ENCODE measurements at regions not wholly inside any gene's neighbourhood (a gene's known extent, or its start where the extent isn't known, plus 50 kb on each side); places are given as distances from the start of the nearest gene placed in this dataset.

DNA sequence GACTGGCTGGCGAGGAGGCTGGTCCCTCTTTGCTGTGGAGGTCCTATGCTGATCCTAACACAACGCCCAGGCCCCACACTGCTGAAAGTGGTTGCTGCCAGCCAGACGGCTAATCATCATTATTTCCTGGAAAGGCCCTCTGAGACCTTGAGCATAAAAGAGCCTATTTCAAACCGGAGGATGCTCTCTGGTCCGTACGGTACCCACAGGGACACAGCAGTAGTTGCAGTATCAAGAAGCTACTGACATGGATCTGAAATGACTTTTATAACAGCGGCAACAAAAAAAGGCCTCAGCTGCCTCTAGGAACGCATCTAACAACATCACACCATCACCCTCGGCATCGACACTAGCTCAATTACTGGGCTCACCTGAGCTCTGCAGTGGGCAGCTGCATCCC, 59.1 kb upstream of the FOXB1 start:
- no peak overlapping the region for H3K27ac Mint-ChIP-seq (ENCODE audit: unreplicated experiment)
- no peak for TF ChIP-seq CTCF (IDR thresholded peaks at IDR 0.05)

DNA sequence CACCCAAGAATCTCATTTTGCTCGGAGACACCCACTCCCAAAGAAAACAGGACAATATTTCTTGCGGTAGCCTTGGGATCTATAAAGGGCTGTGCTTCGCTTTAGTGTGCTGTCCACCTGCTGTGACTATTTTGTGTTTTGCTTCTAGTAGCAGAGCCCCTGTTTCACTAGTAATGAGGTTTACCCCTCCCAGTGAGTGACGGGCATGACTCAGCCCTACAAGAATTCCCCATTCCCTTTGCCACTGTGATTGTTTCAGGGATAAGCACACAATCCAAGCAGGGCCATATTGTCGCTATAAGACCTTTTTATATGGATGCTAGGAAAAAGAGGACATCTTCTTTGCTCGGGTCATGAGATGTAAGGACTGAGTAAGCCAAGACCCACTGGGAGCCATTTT, 62.5 kb upstream of the FOXB1 start:
- H3K36me3 Mint-ChIP-seq (ENCODE audit: unreplicated experiment): no peaks in the 10 kb centered on the region
- no peak for DNase-seq (ENCODE audit: extremely low spot score, unreplicated experiment)
- H3K4me1 Mint-ChIP-seq (ENCODE audit: unreplicated experiment): no peaks in the 10 kb centered on the region
- H3K27ac Mint-ChIP-seq (ENCODE audit: unreplicated experiment): no peak overlapping the region
- H3K9me3 Mint-ChIP-seq (ENCODE audit: unreplicated experiment): no peaks in the 10 kb centered on the region
- H3K4me3 Mint-ChIP-seq (ENCODE audit: unreplicated experiment): no peak overlapping the region
- TF ChIP-seq CTCF (IDR thresholded peaks at IDR 0.05): no peak
- H3K27me3 Mint-ChIP-seq (ENCODE audit: unreplicated experiment): peaks cover 3% of the 10 kb centered on the region

More for the DNA sequence above, 59.1 kb upstream of the FOXB1 start:
- no peaks in the 10 kb centered on the region for H3K36me3 Mint-ChIP-seq (ENCODE audit: unreplicated experiment)
- no peak for DNase-seq (ENCODE audit: extremely low spot score, unreplicated experiment)
- peaks cover 3% of the 10 kb centered on the region for H3K27me3 Mint-ChIP-seq (ENCODE audit: unreplicated experiment)
- H3K9me3 Mint-ChIP-seq (ENCODE audit: unreplicated experiment): no peaks in the 10 kb centered on the region
- H3K4me1 Mint-ChIP-seq (ENCODE audit: unreplicated experiment): no peaks in the 10 kb centered on the region
- no peak overlapping the region for H3K4me3 Mint-ChIP-seq (ENCODE audit: unreplicated experiment)

- no peaks in the 10 kb centered on the region for H3K9me3 Mint-ChIP-seq (ENCODE audit: unreplicated experiment)
- no peaks in the 10 kb centered on the region for H3K4me1 Mint-ChIP-seq (ENCODE audit: unreplicated experiment)
- no peak overlapping the region for H3K27ac Mint-ChIP-seq (ENCODE audit: unreplicated experiment)
- H3K4me3 Mint-ChIP-seq (ENCODE audit: unreplicated experiment): no peak overlapping the region
- TF ChIP-seq CTCF (IDR thresholded peaks at IDR 0.05): no peak
- peaks cover 5% of the 10 kb centered on the region for H3K27me3 Mint-ChIP-seq (ENCODE audit: unreplicated experiment)
- H3K36me3 Mint-ChIP-seq (ENCODE audit: unreplicated experiment): no peaks in the 10 kb centered on the region
- no peak for DNase-seq (ENCODE audit: extremely low spot score, unreplicated experiment)
Measured at GRCh38 chr15:59940928-59941327, 63.2 kb upstream of the FOXB1 start.

- H3K27me3 Mint-ChIP-seq (ENCODE audit: unreplicated experiment): peaks cover 5% of the 10 kb centered on the region
Measured at GRCh38 chr15:59940456-59940855, 63.7 kb upstream of the FOXB1 start.

DNA sequence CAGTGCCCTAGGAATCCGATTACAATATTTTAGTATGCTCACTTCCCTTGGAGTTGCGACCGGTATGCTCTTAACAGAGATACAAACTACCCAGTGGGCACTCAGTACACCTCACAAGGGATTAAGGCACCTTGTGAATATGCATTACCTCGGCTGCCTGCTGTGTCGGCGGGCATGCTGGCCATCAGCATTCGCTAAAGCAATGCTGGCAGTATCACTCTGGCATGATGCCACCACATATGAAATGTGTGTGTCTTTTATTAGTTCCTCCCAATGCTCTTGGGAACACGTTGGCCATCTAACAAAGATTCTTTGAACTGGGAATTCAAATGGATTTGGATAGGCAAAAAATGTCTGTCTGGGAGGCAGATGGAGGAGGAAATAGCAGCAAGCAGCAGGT, 67.4 kb upstream of the FOXB1 start:
- no peak for DNase-seq (ENCODE audit: extremely low spot score, unreplicated experiment)
- Mint-ChIP-seq H3K27me3 (ENCODE audit: unreplicated experiment) (peaks cover 14% of the 10 kb centered on the region), H3K27ac (ENCODE audit: unreplicated experiment) (no peak overlapping the region), H3K4me1 (ENCODE audit: unreplicated experiment) (no peaks in the 10 kb centered on the region), H3K9me3 (ENCODE audit: unreplicated experiment) (no peaks in the 10 kb centered on the region), H3K36me3 (ENCODE audit: unreplicated experiment) (no peaks in the 10 kb centered on the region), H3K4me3 (ENCODE audit: unreplicated experiment) (no peak overlapping the region)
- no peak for TF ChIP-seq CTCF (IDR thresholded peaks at IDR 0.05)

More at GRCh38 chr15:59940456-59940855, 63.7 kb upstream of the FOXB1 start:
- Mint-ChIP-seq H3K27ac (ENCODE audit: unreplicated experiment) (no peak overlapping the region), H3K9me3 (ENCODE audit: unreplicated experiment) (no peaks in the 10 kb centered on the region), H3K36me3 (ENCODE audit: unreplicated experiment) (no peaks in the 10 kb centered on the region), H3K4me1 (ENCODE audit: unreplicated experiment) (no peaks in the 10 kb centered on the region), H3K4me3 (ENCODE audit: unreplicated experiment) (no peak overlapping the region)
- DNase-seq (ENCODE audit: extremely low spot score, unreplicated experiment): no peak
- TF ChIP-seq CTCF (IDR thresholded peaks at IDR 0.05): no peak
